IPS-18c (cell line): ENCODE measurements at regions not wholly inside any gene's neighbourhood (a gene's known extent, or its start where the extent isn't known, plus 50 kb on each side); places are given as distances from the start of the nearest gene placed in this dataset.

Source experiments
- H3K4me3 ChIP-seq: 2 replicates; pipeline ENCODE4 v1.7.0; 2013; ENCODE audit warnings: low read depth, mild to moderate bottlenecking, low read length, moderate library complexity; ENCODE audit not compliant: insufficient read depth
- H3K9me3 ChIP-seq: one replicate; pipeline ENCODE4 v1.6.1; 2013; ENCODE audit warnings: mild to moderate bottlenecking, low read length, moderate library complexity; ENCODE audit not compliant: control insufficient read depth, insufficient read depth

DNA sequence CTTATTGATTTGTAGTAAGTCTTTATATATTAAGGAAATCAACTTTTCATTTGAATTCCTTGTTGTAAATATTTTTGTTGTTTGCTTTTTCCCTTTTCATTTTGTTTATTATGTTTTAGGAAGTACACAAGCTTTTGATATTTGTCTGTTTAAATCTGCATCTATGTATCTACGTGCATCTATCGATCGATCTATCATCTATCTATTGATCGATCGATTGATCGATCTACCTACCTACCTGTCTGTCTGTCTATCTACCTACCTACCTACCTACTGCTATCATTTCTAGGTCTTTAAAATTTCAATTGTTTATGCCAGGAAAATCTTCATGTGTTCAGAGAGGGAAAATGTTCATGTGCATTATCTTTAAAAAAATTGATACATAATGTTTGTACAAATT, 216.8 kb upstream of the MTPN start:
- Histone ChIP-seq H3K9me3 (peaks cover under 1% of the 10 kb centered on the region), H3K4me3 (no peak overlapping the region)

DNA sequence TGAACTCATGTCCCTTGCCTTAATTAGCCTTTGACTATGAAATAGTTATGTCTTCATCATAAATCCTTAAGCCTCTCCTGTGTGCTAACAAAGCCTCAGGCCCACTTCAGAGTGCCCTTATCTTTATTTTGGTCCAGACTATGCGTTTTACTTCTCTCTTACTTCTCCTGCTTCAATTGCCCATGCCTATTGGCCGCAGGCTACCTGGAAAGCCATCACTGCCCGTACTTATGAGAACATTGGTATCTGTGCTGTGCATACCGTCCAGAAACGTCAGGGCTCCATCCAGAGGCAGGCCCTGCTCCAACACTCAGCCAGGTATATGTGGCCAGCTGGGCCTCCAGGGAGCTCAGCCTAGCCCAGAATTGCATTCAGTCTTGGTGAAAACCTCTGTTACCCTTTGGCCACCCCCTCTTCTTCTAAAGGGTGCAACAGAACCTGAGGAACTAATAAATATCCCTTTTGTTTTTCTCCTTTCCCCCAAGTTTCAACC, 212.4 kb upstream of the MTPN start:
- H3K9me3 ChIP-seq, result no peaks in the 10 kb centered on the region
- H3K4me3 ChIP-seq, result no peak overlapping the region

DNA sequence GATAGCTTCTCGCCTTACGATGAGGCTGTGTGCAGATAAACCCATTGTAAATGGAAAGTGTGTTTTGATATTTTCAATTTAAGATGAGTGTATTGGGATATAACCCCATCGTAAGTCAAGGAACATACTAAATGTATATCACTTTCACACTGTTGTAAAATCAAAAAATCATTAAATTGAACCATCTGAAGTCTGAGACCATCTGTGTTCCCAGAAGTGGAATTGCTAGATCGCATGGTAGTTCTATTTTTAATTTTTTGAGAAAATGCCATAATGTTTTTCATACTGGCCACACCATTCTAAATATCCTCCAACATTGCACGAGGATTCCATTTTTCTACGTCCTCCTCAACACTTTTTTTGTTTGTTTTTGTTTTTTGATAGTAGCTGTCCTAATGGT, 209.1 kb upstream of the MTPN start:
- Histone ChIP-seq H3K9me3 (no peaks in the 10 kb centered on the region), H3K4me3 (no peak overlapping the region)

DNA sequence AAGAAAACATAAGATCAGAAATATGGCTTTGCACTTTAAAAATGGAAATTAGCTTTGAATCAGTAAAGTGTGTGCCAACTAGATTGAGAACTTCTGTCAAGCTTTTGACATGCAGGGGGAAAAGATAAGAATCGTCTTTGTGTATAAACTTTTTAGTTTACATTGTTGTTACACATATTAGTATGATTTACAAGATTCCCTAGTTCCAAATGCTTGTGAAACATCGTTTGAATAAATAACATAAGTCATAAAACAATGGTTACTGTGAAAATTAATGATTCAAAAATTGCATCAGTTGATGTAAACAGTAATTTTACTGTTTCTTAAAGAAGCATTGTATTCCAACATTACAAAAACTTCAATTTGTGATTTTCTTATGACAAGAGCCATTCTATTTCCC, 207.6 kb upstream of the MTPN start:
- Histone ChIP-seq H3K9me3 (no peaks in the 10 kb centered on the region), H3K4me3 (no peak overlapping the region)

DNA sequence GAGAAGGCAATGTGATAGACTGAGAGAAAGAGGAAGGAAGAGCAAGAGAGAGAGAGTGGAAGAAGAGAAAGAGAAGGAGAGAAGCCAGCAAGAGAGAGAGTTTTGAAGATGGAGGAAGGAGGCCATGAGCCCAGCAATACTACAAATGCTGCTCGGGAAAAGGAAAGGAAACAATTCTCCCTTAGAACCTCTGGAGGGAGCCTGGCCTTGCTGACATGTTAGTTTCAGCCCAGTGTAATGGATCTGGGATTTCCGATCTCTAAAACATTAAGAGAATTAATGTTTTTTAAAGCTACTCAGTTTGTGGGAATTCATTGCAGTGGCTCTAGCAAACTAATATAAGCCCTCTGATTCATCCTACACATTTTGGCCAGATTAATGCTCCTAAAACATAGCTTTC, 206.8 kb upstream of the MTPN start:
- no peaks in the 10 kb centered on the region for H3K9me3 ChIP-seq
- no peak overlapping the region for H3K4me3 ChIP-seq

DNA sequence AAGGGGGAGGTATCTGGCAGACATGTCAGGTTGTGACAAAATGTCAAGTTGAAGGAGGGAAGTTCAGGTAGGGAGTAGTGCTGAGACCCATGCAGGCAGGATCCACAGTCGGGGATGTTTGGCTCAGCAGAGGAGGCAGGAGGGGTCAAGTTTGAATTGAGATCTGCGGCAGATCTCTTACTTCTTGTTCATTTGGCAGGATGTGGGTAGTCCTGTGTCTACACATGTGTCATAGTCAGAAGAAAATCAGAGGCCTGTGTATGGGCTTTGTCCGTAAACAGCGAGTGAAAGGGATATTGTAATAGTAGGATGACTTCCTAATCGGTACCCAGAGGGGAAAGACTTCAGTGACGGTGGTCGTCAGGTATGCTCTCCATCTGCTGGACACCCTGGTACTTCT, 203.8 kb upstream of the MTPN start:
- Histone ChIP-seq H3K9me3 (no peaks in the 10 kb centered on the region), H3K4me3 (no peak overlapping the region)

DNA sequence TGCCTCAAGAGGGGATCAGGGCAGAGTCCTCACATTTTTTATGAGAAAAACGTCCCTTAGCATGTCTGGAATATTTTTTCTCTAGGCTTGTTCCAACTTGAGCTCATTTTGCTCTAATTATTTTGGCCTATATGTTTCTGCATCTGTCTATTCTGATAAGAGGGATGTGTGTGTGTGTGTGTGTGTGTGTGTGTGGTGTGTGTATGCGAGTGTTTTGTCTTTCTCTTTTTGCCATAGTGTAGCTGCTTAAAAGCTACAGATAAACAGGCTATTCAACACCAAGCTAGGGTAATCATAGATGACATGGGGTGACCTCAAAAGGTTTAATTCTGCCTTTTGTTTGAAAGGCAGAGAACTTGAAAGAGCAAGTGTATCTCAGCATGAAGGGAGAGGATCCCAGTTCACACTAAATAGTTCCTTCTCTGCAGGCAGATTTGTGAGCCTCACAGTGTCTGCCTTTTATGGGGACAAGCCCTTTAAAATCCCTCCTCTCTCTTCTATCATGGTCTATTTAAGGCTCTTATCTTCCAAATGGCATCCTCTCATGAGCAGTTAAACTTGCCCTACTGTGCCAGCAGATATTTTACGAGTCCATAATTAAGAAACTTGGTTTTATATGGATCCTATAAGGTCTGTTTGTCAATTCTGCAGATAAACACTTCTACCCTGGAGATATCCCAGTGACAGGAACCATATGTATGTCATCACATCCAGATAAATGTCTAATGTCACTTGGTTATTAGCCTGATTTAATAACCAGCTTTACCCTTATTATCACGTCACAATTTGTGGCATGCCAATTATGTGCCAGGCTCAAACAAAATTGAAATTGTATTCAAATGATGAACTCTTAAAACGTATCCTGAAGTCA, 202.9 kb upstream of the MTPN start:
- no peaks in the 10 kb centered on the region for H3K9me3 ChIP-seq
- no peak overlapping the region for H3K4me3 ChIP-seq

DNA sequence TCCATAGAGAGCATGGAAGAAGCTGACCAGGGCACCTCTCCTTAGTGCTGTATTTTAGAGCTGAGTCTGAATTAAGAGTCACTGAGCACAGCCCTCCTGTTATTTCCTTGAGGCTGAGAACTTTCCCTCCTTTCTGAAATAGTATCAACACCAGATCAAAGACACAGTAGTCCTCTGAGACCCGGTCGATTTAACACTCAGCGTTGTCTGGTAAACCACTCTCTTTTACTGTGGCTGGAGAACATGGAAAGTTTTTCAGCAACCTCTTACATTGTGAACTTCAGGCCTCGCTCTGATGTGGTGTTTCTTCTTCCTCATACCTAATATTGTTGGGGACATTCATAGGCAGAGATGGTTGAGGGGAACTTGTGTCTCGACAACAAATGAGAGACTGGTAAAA, 202.0 kb upstream of the MTPN start:
- Histone ChIP-seq H3K4me3 (no peak overlapping the region), H3K9me3 (no peaks in the 10 kb centered on the region)

DNA sequence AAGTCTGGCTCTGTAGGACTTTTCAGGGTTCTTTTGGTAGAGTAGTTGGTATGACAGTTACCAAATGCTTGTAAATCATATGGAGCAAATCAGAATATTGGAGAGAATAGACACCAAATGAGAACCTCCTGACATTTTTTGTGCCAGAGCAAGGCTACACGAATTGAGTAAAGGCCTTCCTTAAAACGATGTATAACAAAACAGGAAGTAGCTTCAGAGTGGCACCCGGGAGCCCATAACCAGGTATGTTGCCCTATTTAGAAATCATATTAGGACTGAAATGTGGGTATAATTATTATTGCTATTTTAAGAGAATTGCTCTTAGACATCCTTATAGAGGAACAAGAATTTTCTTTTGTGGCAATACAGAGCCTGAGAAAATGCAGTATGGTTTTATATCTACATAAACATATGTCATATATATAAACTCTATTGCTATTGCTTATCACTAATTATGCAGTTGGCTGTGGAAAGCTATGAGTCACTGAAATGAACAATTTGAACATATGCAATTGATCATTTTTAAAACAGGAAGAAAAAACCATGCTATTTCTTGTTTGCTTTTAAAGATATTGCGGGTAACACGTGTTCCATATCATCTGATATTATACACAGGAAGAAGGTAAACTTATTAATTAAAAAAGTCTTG, 197.4 kb upstream of the MTPN start:
- Histone ChIP-seq H3K4me3 (no peak overlapping the region), H3K9me3 (peaks cover 2% of the 10 kb centered on the region)

DNA sequence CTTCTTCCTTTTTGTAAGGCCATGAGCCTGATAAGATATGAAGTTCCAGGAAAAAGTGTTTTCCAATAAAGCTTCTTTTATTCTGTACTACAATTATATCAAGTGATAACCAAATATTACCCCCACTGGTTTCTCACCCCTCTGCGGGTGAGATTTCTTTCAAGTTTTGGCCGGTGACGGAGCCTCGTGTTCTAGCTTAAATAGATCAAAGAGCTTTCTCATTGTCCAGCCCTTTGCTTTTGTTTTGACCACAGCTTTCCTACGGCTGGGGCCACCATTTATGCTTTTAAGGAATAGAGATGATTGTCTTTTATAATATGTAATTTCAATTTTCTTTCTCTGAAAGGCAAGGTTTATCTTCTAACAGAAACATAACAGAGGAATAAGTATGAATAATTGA, 196.7 kb upstream of the MTPN start:
- no peak overlapping the region for H3K4me3 ChIP-seq
- H3K9me3 ChIP-seq, result peaks cover 2% of the 10 kb centered on the region

DNA sequence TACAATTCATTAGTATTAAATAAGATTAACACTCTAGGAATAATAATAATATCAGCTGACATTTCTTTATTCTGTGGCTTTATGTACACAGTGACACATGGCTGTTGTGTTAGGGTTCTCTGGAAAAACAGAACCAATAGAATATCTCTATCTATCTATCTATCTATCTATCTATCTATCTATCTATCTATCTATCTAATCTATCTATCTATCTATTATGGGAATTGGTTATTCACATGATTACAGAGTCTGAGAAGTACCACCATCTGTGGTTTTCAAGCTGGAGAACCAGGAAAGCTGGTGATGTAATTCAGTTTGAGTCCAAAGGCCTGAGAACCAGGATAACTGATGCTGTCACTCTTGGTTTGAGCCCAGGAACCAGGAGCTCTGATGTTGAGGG, 194.1 kb upstream of the MTPN start:
- no peak overlapping the region for H3K4me3 ChIP-seq
- H3K9me3 ChIP-seq, result peaks cover 2% of the 10 kb centered on the region

DNA sequence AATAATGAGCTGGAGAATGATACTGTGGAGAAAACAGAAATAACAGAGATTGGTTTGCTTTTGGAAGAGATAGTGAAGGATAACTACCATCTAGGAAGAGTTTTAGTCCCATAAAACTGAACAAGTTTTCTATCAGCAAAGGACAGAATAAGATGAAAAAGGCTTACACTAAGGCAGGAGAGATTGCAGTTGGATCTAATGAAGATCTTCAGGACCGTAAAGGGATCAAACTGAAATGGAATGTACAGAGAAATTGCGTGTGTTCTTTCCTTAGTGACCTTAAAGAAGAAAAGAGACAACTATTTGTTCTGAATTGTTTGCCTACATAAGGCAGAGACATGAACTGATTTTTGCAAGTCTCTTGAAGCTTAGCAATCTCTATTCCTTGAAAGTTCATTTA, 191.7 kb upstream of the MTPN start:
- Histone ChIP-seq H3K4me3 (no peak overlapping the region), H3K9me3 (peaks cover 2% of the 10 kb centered on the region)

DNA sequence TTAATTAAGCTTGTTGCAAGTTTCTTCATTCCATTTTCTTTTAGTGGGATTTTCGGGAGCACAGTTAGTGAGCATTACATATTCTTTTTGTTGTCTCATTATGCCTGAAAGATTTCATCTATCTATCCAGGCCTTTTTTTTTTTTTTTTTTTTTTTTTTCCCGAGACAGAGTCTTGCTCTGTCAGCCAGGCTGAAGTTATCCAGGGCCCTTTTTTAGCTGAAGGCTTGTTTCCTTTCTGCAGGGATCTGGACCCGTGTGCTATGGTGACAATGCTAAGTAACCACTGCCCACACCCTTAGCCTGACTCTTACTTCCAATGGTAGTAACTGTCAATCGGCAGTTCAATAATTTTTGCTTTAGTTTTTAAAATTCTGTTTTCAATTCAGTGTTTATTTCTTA, 190.8 kb upstream of the MTPN start:
- Histone ChIP-seq H3K4me3 (no peak overlapping the region), H3K9me3 (peaks cover 2% of the 10 kb centered on the region)

DNA sequence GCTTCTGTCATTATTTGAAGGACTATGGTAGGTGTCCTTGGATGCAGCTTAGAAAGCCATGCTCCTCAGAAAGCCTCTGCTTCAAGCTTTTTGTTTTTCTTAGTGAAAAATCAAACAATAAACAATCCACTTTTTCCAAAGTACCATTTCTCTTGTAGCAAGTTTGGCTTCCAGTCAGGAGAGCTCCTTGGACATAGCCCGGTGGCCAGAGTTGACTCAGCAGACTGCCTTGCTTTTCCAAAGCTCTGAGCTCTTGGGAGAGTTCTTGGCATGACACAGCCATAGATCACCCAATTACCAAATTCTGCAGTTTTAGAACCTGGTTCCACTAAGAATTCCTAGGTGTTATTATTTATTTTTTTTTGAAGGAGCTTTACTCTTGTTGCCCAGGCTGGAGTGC, 189.4 kb upstream of the MTPN start:
- no peak overlapping the region for H3K4me3 ChIP-seq

DNA sequence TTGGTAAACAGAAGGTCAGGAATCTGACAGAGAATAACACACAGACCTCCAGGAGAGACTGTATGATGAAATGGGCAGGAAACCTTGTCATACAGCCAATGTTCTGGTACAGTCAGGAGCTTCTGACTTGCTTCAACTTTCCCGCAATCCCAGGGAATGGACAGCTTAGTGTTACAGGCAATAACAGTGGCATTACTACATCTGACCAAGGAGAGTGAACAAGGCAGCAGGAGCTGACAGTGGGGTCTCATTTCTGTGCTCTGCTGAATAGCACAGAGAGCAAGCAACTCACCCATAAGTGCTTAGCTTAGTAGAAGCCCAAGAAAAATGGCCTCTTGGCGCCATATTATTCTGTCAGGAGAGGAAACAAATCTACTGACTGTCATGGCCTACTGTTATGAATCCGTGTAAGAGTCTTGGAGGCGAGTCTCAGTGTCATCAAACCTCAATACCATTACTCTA, 186.2 kb upstream of the MTPN start:
- Histone ChIP-seq H3K4me3 (no peak overlapping the region), H3K9me3 (no peaks in the 10 kb centered on the region)

More for the DNA sequence above, 189.4 kb upstream of the MTPN start:
- peaks cover 2% of the 10 kb centered on the region for H3K9me3 ChIP-seq

DNA sequence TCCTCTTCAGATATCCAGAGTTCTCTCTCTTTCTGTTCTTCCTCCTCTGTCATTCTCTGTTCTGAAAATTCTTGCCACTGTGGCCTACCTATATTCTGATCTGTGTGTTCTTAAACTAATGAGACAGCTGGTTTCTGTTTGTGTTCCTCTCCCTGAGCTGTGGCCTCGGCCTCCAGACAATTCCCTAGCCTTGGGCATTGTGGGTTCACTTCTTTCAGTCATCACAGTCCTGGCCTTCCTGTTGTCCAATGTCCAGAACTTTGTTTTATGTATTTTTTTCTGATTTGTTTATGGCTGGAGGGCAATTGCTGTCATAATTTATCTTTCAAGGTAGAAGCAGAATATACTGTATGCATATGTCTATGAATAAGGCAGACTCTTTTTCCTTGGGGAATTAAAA, 173.2 kb upstream of the MTPN start:
- H3K4me3 ChIP-seq, result no peak overlapping the region

DNA sequence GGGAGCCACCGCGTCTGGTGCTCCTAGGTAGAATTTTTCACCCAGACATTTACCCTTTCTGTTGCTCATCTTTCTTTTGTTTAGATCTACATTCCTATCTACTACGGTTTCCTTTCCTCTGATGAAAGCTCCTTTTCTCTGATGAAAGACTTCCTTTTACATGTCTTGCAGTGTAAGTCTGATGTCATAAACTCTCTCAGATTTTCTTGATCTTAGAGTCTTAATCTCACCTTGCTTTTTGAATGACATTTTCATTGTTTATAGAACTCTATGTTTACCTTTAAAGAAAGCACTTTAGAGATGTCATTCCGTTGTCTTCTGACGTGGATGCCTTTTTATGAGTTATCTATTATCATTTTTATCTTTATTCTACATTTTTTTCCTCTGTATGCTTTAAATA, 171.8 kb upstream of the MTPN start:
- Histone ChIP-seq H3K9me3 (peaks cover 3% of the 10 kb centered on the region), H3K4me3 (no peak overlapping the region)

More for the DNA sequence above, 173.2 kb upstream of the MTPN start:
- no peaks in the 10 kb centered on the region for H3K9me3 ChIP-seq

DNA sequence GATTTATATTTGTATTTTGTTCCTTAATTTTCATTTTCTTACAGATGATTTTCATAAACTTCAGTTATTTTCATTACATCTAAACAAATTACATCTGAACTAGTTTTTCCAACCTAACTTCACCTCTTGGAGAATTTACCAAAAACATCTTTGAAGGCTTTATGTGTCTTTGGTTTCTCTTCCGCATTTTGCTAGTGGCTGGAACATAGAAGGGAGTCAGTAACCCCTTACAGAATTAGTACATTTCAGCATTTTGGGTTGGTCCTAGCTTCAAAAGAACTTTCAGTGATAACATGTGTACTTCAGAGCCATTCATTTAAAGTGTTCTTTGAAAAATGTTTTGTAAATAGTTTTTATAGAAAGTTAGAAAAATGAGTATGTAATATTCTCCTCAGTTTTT, 169.8 kb upstream of the MTPN start:
- Histone ChIP-seq H3K9me3 (peaks cover 3% of the 10 kb centered on the region), H3K4me3 (no peak overlapping the region)
